GM23338 (cell line): ENCODE measurements at regions not wholly inside any gene's neighbourhood (a gene's known extent, or its start where the extent isn't known, plus 50 kb on each side); places are given as distances from the start of the nearest gene placed in this dataset.

ENCODE experiments used
- CREB1 ChIP-seq: fragments of 250-450 bp; sonication (Bioruptor Pico); IDR thresholded peaks from 2 replicates; pipeline ENCODE4 v1.5.0; 2020; ENCODE audit warnings: low read depth, mild to moderate bottlenecking, moderate library complexity
- EZH2 ChIP-seq: fragments of 200-600 bp; sonication (generic); IDR thresholded peaks from one replicate; pipeline ENCODE4 v1.8.0; 2017; ENCODE audit warnings: antibody characterized with exemption, mild to moderate bottlenecking, low read depth; ENCODE audit not compliant: unreplicated experiment
- EZH2phosphoT487 ChIP-seq: fragments of 200-600 bp; sonication (generic); IDR thresholded peaks from one replicate; pipeline ENCODE4 v1.8.1; 2018; ENCODE audit warnings: antibody characterized with exemption; ENCODE audit not compliant: unreplicated experiment
- NANOG ChIP-seq: IDR thresholded peaks from 2 replicates; pipeline ENCODE4 v1.6.1; 2016; ENCODE audit warnings: antibody characterized with exemption, borderline replicate concordance
- POLR2AphosphoS5 ChIP-seq: IDR thresholded peaks from 2 replicates; pipeline ENCODE4 v1.6.1; 2016; ENCODE audit warnings: antibody characterized with exemption, low read depth
- STAT1 ChIP-seq: IDR thresholded peaks from one replicate; pipeline ENCODE4 v1.6.1; 2016; ENCODE audit warnings: antibody characterized with exemption; ENCODE audit not compliant: unreplicated experiment
- ZNF331 ChIP-seq: fragments of 250-450 bp; sonication (Bioruptor Pico); IDR thresholded peaks from 2 replicates; pipeline ENCODE4 v1.5.0; 2020; ENCODE audit warnings: low read depth, mild to moderate bottlenecking, moderate library complexity
- TF ChIP-seq, protein P1 (sequence below): fragments of 250-450 bp; sonication (Bioruptor Pico); IDR thresholded peaks from 2 replicates; pipeline ENCODE4 v1.5.0; 2020; ENCODE audit warnings: mild to moderate bottlenecking, moderate library complexity
- TF ChIP-seq, protein P2 (sequence below), 2 experiments: fragments of 200-600 bp in 1 of 2; sonication (generic) in 1 of 2; conservative IDR thresholded peaks; 2 replicates each; pipeline versions ENCODE4 v1.5.1 to v1.6.1; 2016 to 2017; ENCODE audit warnings: antibody characterized with exemption in 2 of 2, low read depth in 2 of 2, mild to moderate bottlenecking in 2 of 2, moderate library complexity in 1 of 2
- TF ChIP-seq, protein P3 (sequence below): IDR thresholded peaks from 2 replicates; pipeline ENCODE4 v1.6.1; 2016; ENCODE audit warnings: antibody characterized with exemption

DNA sequence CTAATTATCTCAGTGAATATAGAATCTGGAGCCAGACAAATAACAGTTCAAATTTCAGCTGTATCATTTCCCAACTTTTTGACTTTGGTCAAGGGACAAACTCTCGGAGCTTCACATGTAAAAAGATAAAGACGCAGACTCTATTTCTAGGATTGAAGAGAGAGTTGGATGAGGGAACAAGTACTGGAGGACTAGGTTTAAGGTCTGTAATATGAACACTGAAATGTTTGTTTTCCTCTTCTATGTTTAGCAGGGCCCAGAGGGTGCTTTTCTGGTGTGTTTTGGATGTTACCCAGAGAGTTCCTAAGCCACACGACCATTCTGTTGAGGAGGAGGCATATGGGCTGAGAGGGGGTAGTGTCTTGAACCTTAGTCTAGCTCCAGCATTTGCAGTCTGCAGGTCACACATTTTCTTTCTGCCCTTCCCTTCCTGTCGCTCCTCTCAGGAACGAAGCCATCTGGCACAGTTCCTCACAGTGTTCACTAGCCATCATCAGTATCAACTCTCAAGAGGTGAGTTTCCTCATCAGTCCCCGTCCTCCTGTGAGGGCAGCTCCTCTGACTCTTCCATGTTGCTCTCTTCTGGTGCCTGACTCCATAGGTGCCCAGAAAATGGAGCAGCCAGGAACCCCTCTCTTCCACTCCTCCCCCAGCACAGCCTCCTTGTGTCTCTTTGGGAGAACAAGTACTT is 250.1 kb downstream of the SQOR start (continued):
- TF ChIP-seq, protein P1, sequence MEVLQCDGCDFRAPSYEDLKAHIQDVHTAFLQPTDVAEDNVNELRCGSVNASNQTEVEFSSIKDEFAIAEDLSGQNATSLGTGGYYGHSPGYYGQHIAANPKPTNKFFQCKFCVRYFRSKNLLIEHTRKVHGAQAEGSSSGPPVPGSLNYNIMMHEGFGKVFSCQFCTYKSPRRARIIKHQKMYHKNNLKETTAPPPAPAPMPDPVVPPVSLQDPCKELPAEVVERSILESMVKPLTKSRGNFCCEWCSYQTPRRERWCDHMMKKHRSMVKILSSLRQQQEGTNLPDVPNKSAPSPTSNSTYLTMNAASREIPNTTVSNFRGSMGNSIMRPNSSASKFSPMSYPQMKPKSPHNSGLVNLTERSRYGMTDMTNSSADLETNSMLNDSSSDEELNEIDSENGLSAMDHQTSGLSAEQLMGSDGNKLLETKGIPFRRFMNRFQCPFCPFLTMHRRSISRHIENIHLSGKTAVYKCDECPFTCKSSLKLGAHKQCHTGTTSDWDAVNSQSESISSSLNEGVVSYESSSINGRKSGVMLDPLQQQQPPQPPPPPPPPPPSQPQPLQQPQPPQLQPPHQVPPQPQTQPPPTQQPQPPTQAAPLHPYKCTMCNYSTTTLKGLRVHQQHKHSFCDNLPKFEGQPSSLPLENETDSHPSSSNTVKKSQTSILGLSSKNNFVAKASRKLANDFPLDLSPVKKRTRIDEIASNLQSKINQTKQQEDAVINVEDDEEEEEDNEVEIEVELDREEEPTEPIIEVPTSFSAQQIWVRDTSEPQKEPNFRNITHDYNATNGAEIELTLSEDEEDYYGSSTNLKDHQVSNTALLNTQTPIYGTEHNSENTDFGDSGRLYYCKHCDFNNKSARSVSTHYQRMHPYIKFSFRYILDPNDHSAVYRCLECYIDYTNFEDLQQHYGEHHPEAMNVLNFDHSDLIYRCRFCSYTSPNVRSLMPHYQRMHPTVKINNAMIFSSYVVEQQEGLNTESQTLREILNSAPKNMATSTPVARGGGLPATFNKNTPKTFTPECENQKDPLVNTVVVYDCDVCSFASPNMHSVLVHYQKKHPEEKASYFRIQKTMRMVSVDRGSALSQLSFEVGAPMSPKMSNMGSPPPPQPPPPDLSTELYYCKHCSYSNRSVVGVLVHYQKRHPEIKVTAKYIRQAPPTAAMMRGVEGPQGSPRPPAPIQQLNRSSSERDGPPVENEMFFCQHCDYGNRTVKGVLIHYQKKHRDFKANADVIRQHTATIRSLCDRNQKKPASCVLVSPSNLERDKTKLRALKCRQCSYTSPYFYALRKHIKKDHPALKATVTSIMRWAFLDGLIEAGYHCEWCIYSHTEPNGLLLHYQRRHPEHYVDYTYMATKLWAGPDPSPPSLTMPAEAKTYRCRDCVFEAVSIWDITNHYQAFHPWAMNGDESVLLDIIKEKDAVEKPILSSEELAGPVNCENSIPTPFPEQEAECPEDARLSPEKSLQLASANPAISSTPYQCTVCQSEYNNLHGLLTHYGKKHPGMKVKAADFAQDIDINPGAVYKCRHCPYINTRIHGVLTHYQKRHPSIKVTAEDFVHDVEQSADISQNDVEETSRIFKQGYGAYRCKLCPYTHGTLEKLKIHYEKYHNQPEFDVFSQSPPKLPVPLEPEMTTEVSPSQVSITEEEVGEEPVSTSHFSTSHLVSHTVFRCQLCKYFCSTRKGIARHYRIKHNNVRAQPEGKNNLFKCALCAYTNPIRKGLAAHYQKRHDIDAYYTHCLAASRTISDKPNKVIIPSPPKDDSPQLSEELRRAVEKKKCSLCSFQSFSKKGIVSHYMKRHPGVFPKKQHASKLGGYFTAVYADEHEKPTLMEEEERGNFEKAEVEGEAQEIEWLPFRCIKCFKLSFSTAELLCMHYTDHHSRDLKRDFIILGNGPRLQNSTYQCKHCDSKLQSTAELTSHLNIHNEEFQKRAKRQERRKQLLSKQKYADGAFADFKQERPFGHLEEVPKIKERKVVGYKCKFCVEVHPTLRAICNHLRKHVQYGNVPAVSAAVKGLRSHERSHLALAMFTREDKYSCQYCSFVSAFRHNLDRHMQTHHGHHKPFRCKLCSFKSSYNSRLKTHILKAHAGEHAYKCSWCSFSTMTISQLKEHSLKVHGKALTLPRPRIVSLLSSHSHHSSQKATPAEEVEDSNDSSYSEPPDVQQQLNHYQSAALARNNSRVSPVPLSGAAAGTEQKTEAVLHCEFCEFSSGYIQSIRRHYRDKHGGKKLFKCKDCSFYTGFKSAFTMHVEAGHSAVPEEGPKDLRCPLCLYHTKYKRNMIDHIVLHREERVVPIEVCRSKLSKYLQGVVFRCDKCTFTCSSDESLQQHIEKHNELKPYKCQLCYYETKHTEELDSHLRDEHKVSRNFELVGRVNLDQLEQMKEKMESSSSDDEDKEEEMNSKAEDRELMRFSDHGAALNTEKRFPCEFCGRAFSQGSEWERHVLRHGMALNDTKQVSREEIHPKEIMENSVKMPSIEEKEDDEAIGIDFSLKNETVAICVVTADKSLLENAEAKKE, result no peak
- TF ChIP-seq, protein P2, sequence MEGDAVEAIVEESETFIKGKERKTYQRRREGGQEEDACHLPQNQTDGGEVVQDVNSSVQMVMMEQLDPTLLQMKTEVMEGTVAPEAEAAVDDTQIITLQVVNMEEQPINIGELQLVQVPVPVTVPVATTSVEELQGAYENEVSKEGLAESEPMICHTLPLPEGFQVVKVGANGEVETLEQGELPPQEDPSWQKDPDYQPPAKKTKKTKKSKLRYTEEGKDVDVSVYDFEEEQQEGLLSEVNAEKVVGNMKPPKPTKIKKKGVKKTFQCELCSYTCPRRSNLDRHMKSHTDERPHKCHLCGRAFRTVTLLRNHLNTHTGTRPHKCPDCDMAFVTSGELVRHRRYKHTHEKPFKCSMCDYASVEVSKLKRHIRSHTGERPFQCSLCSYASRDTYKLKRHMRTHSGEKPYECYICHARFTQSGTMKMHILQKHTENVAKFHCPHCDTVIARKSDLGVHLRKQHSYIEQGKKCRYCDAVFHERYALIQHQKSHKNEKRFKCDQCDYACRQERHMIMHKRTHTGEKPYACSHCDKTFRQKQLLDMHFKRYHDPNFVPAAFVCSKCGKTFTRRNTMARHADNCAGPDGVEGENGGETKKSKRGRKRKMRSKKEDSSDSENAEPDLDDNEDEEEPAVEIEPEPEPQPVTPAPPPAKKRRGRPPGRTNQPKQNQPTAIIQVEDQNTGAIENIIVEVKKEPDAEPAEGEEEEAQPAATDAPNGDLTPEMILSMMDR (conservative IDR thresholded peaks at IDR 0.05; ENCODE audit: low read depth in 2 of 2), result no peak
- no peak for TF ChIP-seq EZH2
- no peak for TF ChIP-seq EZH2phosphoT487
- no peak for TF ChIP-seq CREB1 (CRISPR knock-in tag)
- TF ChIP-seq POLR2AphosphoS5, result no peak
- TF ChIP-seq ZNF331, result no peak
- TF ChIP-seq, protein P3, sequence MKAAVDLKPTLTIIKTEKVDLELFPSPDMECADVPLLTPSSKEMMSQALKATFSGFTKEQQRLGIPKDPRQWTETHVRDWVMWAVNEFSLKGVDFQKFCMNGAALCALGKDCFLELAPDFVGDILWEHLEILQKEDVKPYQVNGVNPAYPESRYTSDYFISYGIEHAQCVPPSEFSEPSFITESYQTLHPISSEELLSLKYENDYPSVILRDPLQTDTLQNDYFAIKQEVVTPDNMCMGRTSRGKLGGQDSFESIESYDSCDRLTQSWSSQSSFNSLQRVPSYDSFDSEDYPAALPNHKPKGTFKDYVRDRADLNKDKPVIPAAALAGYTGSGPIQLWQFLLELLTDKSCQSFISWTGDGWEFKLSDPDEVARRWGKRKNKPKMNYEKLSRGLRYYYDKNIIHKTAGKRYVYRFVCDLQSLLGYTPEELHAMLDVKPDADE, result no peak
- TF ChIP-seq NANOG, result no peak
- TF ChIP-seq STAT1, result no peak
